ENCODE measurements at regions not wholly inside any gene's neighbourhood (a gene's known extent, or its start where the extent isn't known, plus 50 kb on each side); places are given as distances from the start of the nearest gene placed in this dataset.

GRCh38 chr2:143954186-143954585 is 565.7 kb downstream of the ZEB2 start:
- no peak for TF ChIP-seq RXRA (IDR thresholded peaks at IDR 0.05)
- no peak for TF ChIP-seq ZBTB33 (IDR thresholded peaks at IDR 0.05)
- no peak for TF ChIP-seq EGR1 (IDR thresholded peaks at IDR 0.05; ENCODE audit: low read depth in 2 of 2)
- TF ChIP-seq JUND (IDR thresholded peaks at IDR 0.05): no peak
- no peak for TF ChIP-seq ATF3 (IDR thresholded peaks at IDR 0.05)
- TF ChIP-seq REST (IDR thresholded peaks at IDR 0.05): no peak
- TF ChIP-seq TAF1 (conservative IDR thresholded peaks at IDR 0.05): no peak
- TF ChIP-seq SP1 (IDR thresholded peaks at IDR 0.05): no peak
- TF ChIP-seq RAD21 (IDR thresholded peaks at IDR 0.05): no peak
- no peak for TF ChIP-seq HNF4A (conservative IDR thresholded peaks at IDR 0.05)
- TF ChIP-seq NR2F2 (IDR thresholded peaks at IDR 0.05): no peak
- TF ChIP-seq HNF4G (IDR thresholded peaks at IDR 0.05): no peak
- TF ChIP-seq CTCF (IDR thresholded peaks at IDR 0.05; ENCODE audit: low read depth, low read length, missing input control): no peak
- no peak for TF ChIP-seq MAX (IDR thresholded peaks at IDR 0.05)
- Histone ChIP-seq H3K4me1 (ENCODE audit: control insufficient read depth in 4 of 4, insufficient read depth in 4 of 4, low read length in 3 of 4) (no peaks in the 10 kb centered on the region), H3K4me3 (ENCODE audit: low read depth in 1 of 3, low read length in 3 of 3) (no peak overlapping the region), H3K27ac (ENCODE audit: low read depth in 1 of 2, low read length in 2 of 2) (no peak overlapping the region), H3K9ac (ENCODE audit: low read depth in 1 of 2, low read length in 2 of 2) (no peak overlapping the region), H3K27me3 (ENCODE audit: control insufficient read depth in 4 of 4, insufficient read depth in 4 of 4, low read length in 3 of 4) (no peaks in the 10 kb centered on the region), H3K36me3 (ENCODE audit: control insufficient read depth in 4 of 4, insufficient read depth in 3 of 4, low read depth in 1 of 4, low read length in 3 of 4) (no peaks in the 10 kb centered on the region), H3K9me3 (ENCODE audit: control insufficient read depth in 4 of 4, low read length in 3 of 4) (no peaks in the 10 kb centered on the region)
- no peak for DNase-seq (ENCODE audit: low spot score)
- 83% methylated on average over 4 of the region's 4 CpGs for WGBS

- Histone ChIP-seq H3K27me3 (ENCODE audit: control insufficient read depth in 4 of 4, insufficient read depth in 4 of 4, low read length in 3 of 4) (no peaks in the 10 kb centered on the region), H3K4me3 (ENCODE audit: low read depth in 1 of 3, low read length in 3 of 3) (no peak overlapping the region), H3K27ac (ENCODE audit: low read depth in 1 of 2, low read length in 2 of 2) (no peak overlapping the region), H3K9me3 (ENCODE audit: control insufficient read depth in 4 of 4, low read length in 3 of 4) (no peaks in the 10 kb centered on the region), H3K36me3 (ENCODE audit: control insufficient read depth in 4 of 4, insufficient read depth in 3 of 4, low read depth in 1 of 4, low read length in 3 of 4) (no peaks in the 10 kb centered on the region), H3K4me1 (ENCODE audit: control insufficient read depth in 4 of 4, insufficient read depth in 4 of 4, low read length in 3 of 4) (no peaks in the 10 kb centered on the region), H3K9ac (ENCODE audit: low read depth in 1 of 2, low read length in 2 of 2) (no peak overlapping the region)
- WGBS: 75% methylated on average over 2 of the region's 2 CpGs
- no peak for TF ChIP-seq FOXA2 (IDR thresholded peaks at IDR 0.05)
- TF ChIP-seq EGR1 (IDR thresholded peaks at IDR 0.05; ENCODE audit: low read depth in 2 of 2): no peak
- DNase-seq (ENCODE audit: low spot score): no peak
These were observed 566.4 kb downstream of the ZEB2 start for GRCh38 chr2:143953451-143954030.
